H1 (cell line): ENCODE measurements at regions not wholly inside any gene's neighbourhood (a gene's known extent, or its start where the extent isn't known, plus 50 kb on each side); places are given as distances from the start of the nearest gene placed in this dataset.

ENCODE experiments used
- CTCF ChIA-PET: fragments of 300-600 bp; sonication (Branson Sonifier 250); formaldehyde crosslinking; loops from one replicate; lab custom pipeline; 2021; ENCODE audit not compliant: partially characterized antibody; lab: Charles Lee
- POLR2A ChIA-PET: fragments of 300-600 bp; sonication (Branson Sonifier 250); formaldehyde crosslinking; loops from one replicate; lab custom pipeline; 2021; ENCODE audit warnings: inconsistent platforms; ENCODE audit not compliant: partially characterized antibody; lab: Charles Lee
- DNase-seq, 2 experiments: peaks; one replicate each; pipeline versions ENCODE4 v3.0.0 to v3.0.0-alpha.2; 2010 to 2022; ENCODE audit warnings: low spot score in 2 of 2, low read depth in 1 of 2, mixed read lengths in 1 of 2
- FAIRE-seq: peaks from 2 replicates; lab custom pipeline; 2011; peaks lifted over from hg19 to GRCh38; lab: Jason Lieb, UNC
- H2AFZ ChIP-seq: 2 replicates; pipeline ENCODE4 v1.8.1; 2012; ENCODE audit warnings: low read length, inconsistent platforms
- H2AK5ac ChIP-seq: 2 replicates; pipeline ENCODE4 v1.6.1; 2013; ENCODE audit warnings: low read depth, low read length
- H2BK120ac ChIP-seq: replicated peaks from 2 replicates; pipeline ENCODE3; 2013; ENCODE audit warnings: low read depth, low read length, inconsistent platforms
- H2BK12ac ChIP-seq: 2 replicates; pipeline ENCODE4 v1.6.1; 2013; ENCODE audit warnings: low read depth, low read length
- H2BK15ac ChIP-seq: 2 replicates; pipeline ENCODE4 v1.6.1; 2013; ENCODE audit warnings: low read length
- H2BK20ac ChIP-seq: 2 replicates; pipeline ENCODE4 v1.6.1; 2013; ENCODE audit warnings: low read length
- H2BK5ac ChIP-seq: 2 replicates; pipeline ENCODE4 v1.6.1; 2013; ENCODE audit warnings: low read depth, low read length
- H3K14ac ChIP-seq: 2 replicates; pipeline ENCODE4 v1.6.1; 2013; ENCODE audit warnings: inconsistent platforms; ENCODE audit not compliant: insufficient read length
- H3K18ac ChIP-seq: 2 replicates; pipeline ENCODE4 v1.6.1; 2013; ENCODE audit warnings: low read length; ENCODE audit errors: extremely low read depth
- H3K23ac ChIP-seq: 2 replicates; pipeline ENCODE4 v1.6.1; 2013; ENCODE audit warnings: inconsistent platforms; ENCODE audit not compliant: insufficient read length
- H3K23me2 ChIP-seq: 2 replicates; pipeline ENCODE4 v1.6.1; 2013; ENCODE audit warnings: low read depth, low read length
- H3K27ac ChIP-seq: 2 replicates; pipeline ENCODE4 v1.6.1; 2011; ENCODE audit warnings: low read depth, low read length, inconsistent platforms
- H3K27me3 ChIP-seq, 4 experiments: replicated peaks in 1 of 4; 1 replicate in 1 of 4; 2 replicates in 3 of 4; pipeline versions ENCODE4 v1.6.1 to v1.8.1; 2011 to 2013; ENCODE audit warnings: low read length in 3 of 4, mild to moderate bottlenecking in 3 of 4, inconsistent platforms in 2 of 4, mixed read lengths in 2 of 4, moderate library complexity in 1 of 4; ENCODE audit not compliant: control insufficient read depth in 3 of 4, insufficient read depth in 3 of 4; ENCODE audit errors: extremely low read depth in 1 of 4
- H3K36me3 ChIP-seq, 4 experiments: 2 replicates each; pipeline versions ENCODE4 v1.6.1 to v1.8.1; 2011 to 2013; ENCODE audit warnings: mild to moderate bottlenecking in 4 of 4, low read length in 3 of 4, moderate library complexity in 2 of 4, control low read depth in 1 of 4, inconsistent platforms in 1 of 4; ENCODE audit not compliant: insufficient read depth in 4 of 4, control insufficient read depth in 2 of 4
- H3K4ac ChIP-seq: replicated peaks from 2 replicates; pipeline ENCODE3; 2013; ENCODE audit warnings: low read length, low read depth, mixed read lengths, inconsistent platforms; ENCODE audit not compliant: insufficient read length
- H3K4me1 ChIP-seq, 4 experiments: replicated peaks in 1 of 4; 1 replicate in 1 of 4; 2 replicates in 3 of 4; pipeline versions ENCODE4 v1.6.1 to v1.8.1; 2011 to 2013; ENCODE audit warnings: low read length in 3 of 4, inconsistent platforms in 2 of 4, mixed read lengths in 1 of 4; ENCODE audit not compliant: insufficient read depth in 4 of 4, control insufficient read depth in 3 of 4
- H3K4me2 ChIP-seq, 2 experiments: 2 replicates each; pipeline versions ENCODE4 v1.6.1 to v1.8.1; 2011 to 2013; ENCODE audit warnings: low read depth in 2 of 2, low read length in 2 of 2, control low read depth in 1 of 2, inconsistent platforms in 1 of 2, mild to moderate bottlenecking in 1 of 2; ENCODE audit not compliant: insufficient read depth in 1 of 2
- H3K4me3 ChIP-seq, 4 experiments: fragments of 200-600, 300-600 bp in 1 of 4; sonication (generic), shearing (Covaris generic), sonication (Bioruptor Twin) in 1 of 4; 2 replicates each; pipeline versions ENCODE4 v1.5.1 to v1.8.1; 2011 to 2016; ENCODE audit warnings: low read length in 4 of 4, low read depth in 3 of 4, control low read depth in 2 of 4, inconsistent platforms in 2 of 4, mild to moderate bottlenecking in 2 of 4, mixed read lengths in 1 of 4, moderate library complexity in 1 of 4; ENCODE audit not compliant: insufficient read depth in 2 of 4; ENCODE audit errors: extremely low read depth in 1 of 4
- H3K56ac ChIP-seq: replicated peaks from 2 replicates; pipeline ENCODE3; 2013; ENCODE audit warnings: low read depth, mild to moderate bottlenecking, mixed read lengths, low read length, inconsistent platforms; ENCODE audit not compliant: insufficient read length
- H3K79me1 ChIP-seq: 2 replicates; pipeline ENCODE4 v1.6.1; 2013; ENCODE audit warnings: low read depth, low read length, control low read depth
- H3K79me2 ChIP-seq, 2 experiments: 2 replicates each; pipeline versions ENCODE4 v1.6.1 to v1.8.1; 2012 to 2013; ENCODE audit warnings: low read length in 2 of 2, mild to moderate bottlenecking in 2 of 2, inconsistent platforms in 1 of 2; ENCODE audit not compliant: insufficient read depth in 2 of 2, control insufficient read depth in 1 of 2
- H3K9ac ChIP-seq, 4 experiments: replicated peaks in 1 of 4; 1 replicate in 1 of 4; 2 replicates in 3 of 4; pipeline versions ENCODE4 v1.6.1 to v1.8.1; 2011 to 2013; ENCODE audit warnings: low read depth in 3 of 4, low read length in 3 of 4, control low read depth in 2 of 4, mild to moderate bottlenecking in 2 of 4, moderate library complexity in 2 of 4, inconsistent platforms in 1 of 4; ENCODE audit errors: extremely low read depth in 1 of 4
- H3K9me3 ChIP-seq, 2 experiments: 2 replicates each; pipeline versions ENCODE4 v1.6.1 to v1.8.1; 2012 to 2013; ENCODE audit warnings: mild to moderate bottlenecking in 2 of 2, moderate library complexity in 2 of 2, control low read depth in 1 of 2, inconsistent platforms in 1 of 2, low read depth in 1 of 2, low read length in 1 of 2, mixed read lengths in 1 of 2; ENCODE audit not compliant: insufficient read depth in 2 of 2
- H4K20me1 ChIP-seq, 2 experiments: replicated peaks in 1 of 2; 2 replicates each; pipeline versions ENCODE3 to v1.8.1; 2011 to 2013; ENCODE audit warnings: inconsistent platforms in 2 of 2, low read length in 2 of 2, mild to moderate bottlenecking in 1 of 2; ENCODE audit not compliant: insufficient read depth in 2 of 2, control insufficient read depth in 1 of 2
- H4K5ac ChIP-seq: 2 replicates; pipeline ENCODE4 v1.6.1; 2013; ENCODE audit warnings: low read length, low read depth, mixed read lengths, inconsistent platforms; ENCODE audit not compliant: insufficient read length
- H4K8ac ChIP-seq: 2 replicates; pipeline ENCODE4 v1.8.0; 2013; ENCODE audit warnings: mild to moderate bottlenecking, moderate library complexity, low read length, inconsistent platforms; ENCODE audit not compliant: insufficient read depth; ENCODE audit errors: extremely low read depth
- H4K91ac ChIP-seq: replicated peaks from 2 replicates; pipeline ENCODE3; 2013; ENCODE audit warnings: low read length, mixed read lengths, inconsistent platforms; ENCODE audit not compliant: insufficient read length
- CTCF ChIP-seq, 3 experiments: IDR thresholded peaks; 1 replicate in 2 of 3; 2 replicates in 1 of 3; pipeline versions ENCODE4 v1.5.1 to v1.6.1; 2011; ENCODE audit warnings: low read length in 3 of 3, mild to moderate bottlenecking in 3 of 3, inconsistent platforms in 2 of 3, low read depth in 1 of 3, moderate library complexity in 1 of 3; ENCODE audit not compliant: insufficient read depth in 1 of 3; ENCODE audit errors: control extremely low read depth in 1 of 3
- EP300 ChIP-seq, 2 experiments: IDR thresholded peaks; 1 replicate in 1 of 2; 2 replicates in 1 of 2; pipeline ENCODE4 v1.6.1; 2011 to 2012; ENCODE audit warnings: low read depth in 2 of 2, low read length in 2 of 2, mild to moderate bottlenecking in 2 of 2, borderline replicate concordance in 1 of 2, inconsistent platforms in 1 of 2, moderate library complexity in 1 of 2
- GTF2F1 ChIP-seq: IDR thresholded peaks from 2 replicates; pipeline ENCODE4 v1.6.1; 2012; ENCODE audit warnings: low read depth, low read length, improper control_type of control experiment, borderline replicate concordance
- JUND ChIP-seq: IDR thresholded peaks from 2 replicates; pipeline ENCODE4 v1.6.1; 2011; ENCODE audit warnings: mild to moderate bottlenecking, improper control_type of control experiment, low read length
- MAX ChIP-seq: IDR thresholded peaks from 2 replicates; pipeline ENCODE4 v1.6.1; 2012; ENCODE audit warnings: inconsistent platforms
- RBBP5 ChIP-seq: IDR thresholded peaks from 2 replicates; pipeline ENCODE4 v1.7.1; 2012; ENCODE audit warnings: low read depth, mild to moderate bottlenecking, inconsistent platforms, low read length, moderate library complexity, borderline replicate concordance
- TAF7 ChIP-seq: optimal IDR thresholded peaks from 2 replicates; pipeline ENCODE3; 2011; ENCODE audit warnings: low read depth, mild to moderate bottlenecking, inconsistent platforms, low read length, moderate library complexity, borderline replicate concordance
- WGBS, 2 experiments: shearing (Covaris generic) in 1 of 2; methylation state at CpG; one replicate each; pipeline versions ENCODE4 v1.1.6 to v1.1.7; 2013 to 2015; ENCODE audit warnings: low lambda C conversion rate in 2 of 2, mixed read lengths in 2 of 2, inconsistent platforms in 1 of 2, low coverage in 1 of 2, missing lambda C conversion rate in 1 of 2; ENCODE audit not compliant: insufficient replicate concordance in 2 of 2, insufficient coverage in 1 of 2, insufficient read length in 1 of 2; ENCODE audit errors: extremely low coverage in 1 of 2, missing lambda C conversion rate in 1 of 2; 5-methylcytosine and 5-hydroxymethylcytosine counted together

GRCh38 chr5:167643631-167644280 lies 647.7 kb upstream of the WWC1 start:
- WGBS, 2 experiments, result 87% methylated on average over 3 of the region's 3 CpGs; no CpG with 5 or more reads in 1 of the 2 experiments
- FAIRE-seq (no peak), DNase-seq (no peak)
- H3K4me3 ChIP-seq, result no peak overlapping the region
- H3K27me3 ChIP-seq, result no peaks in the 10 kb centered on the region
- H2BK15ac ChIP-seq, result no peak overlapping the region
- no peaks in the 10 kb centered on the region for H3K4me1 ChIP-seq
- H4K5ac ChIP-seq, result no peak overlapping the region
- no peak overlapping the region for H2BK20ac ChIP-seq
- CTCF ChIA-PET, result interaction anchor here (0.6 kb wide), 1 partner anchor 28 kb away, joined by 3 read pairs; no protein-coding TSS in a partner anchor
- POLR2A ChIA-PET, result no interaction called here
- H2AK5ac ChIP-seq, result no peak overlapping the region
- no peak overlapping the region for H2BK12ac ChIP-seq
- no peak overlapping the region for H3K4ac ChIP-seq
- no peak overlapping the region for H3K23ac ChIP-seq
- no peak overlapping the region for H4K91ac ChIP-seq
- no peak overlapping the region for H3K27ac ChIP-seq
- H3K79me2 ChIP-seq, result no peaks in the 10 kb centered on the region
- H3K4me2 ChIP-seq, result no peak overlapping the region
- H3K23me2 ChIP-seq, result no peaks in the 10 kb centered on the region
- H3K79me1 ChIP-seq, result no peaks in the 10 kb centered on the region
- no peaks in the 10 kb centered on the region for H4K20me1 ChIP-seq
- no peak overlapping the region for H2BK120ac ChIP-seq
- H3K56ac ChIP-seq, result no peak overlapping the region
- H3K36me3 ChIP-seq, result no peaks in the 10 kb centered on the region
- H4K8ac ChIP-seq, result no peak overlapping the region
- H3K9ac ChIP-seq, result no peak overlapping the region
- H3K9me3 ChIP-seq, result no peaks in the 10 kb centered on the region
- H2AFZ ChIP-seq, result no peak overlapping the region
- no peak overlapping the region for H3K18ac ChIP-seq
- TF ChIP-seq CTCF (IDR thresholded peaks at IDR 0.05; ENCODE audit: control extremely low read depth in 1 of 3, insufficient read depth in 1 of 3, low read depth in 1 of 3, low read length in 3 of 3), result no peak
- no peak for TF ChIP-seq GTF2F1
- TF ChIP-seq EP300 (IDR thresholded peaks at IDR 0.05; ENCODE audit: borderline replicate concordance in 1 of 2, low read depth in 2 of 2, low read length in 2 of 2), result no peak
- TF ChIP-seq TAF7, result no peak
- no peak for TF ChIP-seq RBBP5
- TF ChIP-seq JUND, result no peak
- TF ChIP-seq MAX, result no peak
- no peak overlapping the region for H3K14ac ChIP-seq
- no peak overlapping the region for H2BK5ac ChIP-seq
